ENCODE measurements at regions not wholly inside any gene's neighbourhood (a gene's known extent, or its start where the extent isn't known, plus 50 kb on each side); places are given as distances from the start of the nearest gene placed in this dataset.

DNA sequence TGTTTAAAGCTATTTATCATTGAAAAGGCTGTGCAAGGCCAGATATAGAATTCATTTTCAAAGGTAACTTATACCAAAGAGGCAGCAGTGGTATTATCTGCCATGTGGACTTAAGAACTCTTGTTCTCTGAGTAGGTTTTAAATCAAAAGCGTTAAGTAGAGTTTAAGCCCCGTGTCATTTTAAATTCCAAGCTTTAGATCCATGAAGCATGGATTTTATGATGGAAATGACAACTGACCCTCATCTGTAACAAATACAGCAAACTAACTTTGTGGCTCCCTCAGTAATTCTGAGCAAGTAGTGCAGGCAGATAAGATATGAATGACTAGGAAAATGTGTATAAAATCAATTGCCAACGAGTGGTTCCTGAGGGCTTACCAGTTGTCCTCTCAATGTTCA is 247.0 kb downstream of the WDR11 start:
- H3K4me2 ChIP-seq (ENCODE audit: low read depth, low read length, poor library complexity, severe bottlenecking) = no peak overlapping the region
- no peaks in the 10 kb centered on the region for H3K9me2 ChIP-seq (replicated peaks; ENCODE audit: low read depth, low read length)
- H3K4me1 ChIP-seq (ENCODE audit: insufficient read depth, low read length, poor library complexity, severe bottlenecking) = no peaks in the 10 kb centered on the region
- H3K36me3 ChIP-seq (ENCODE audit: insufficient read depth, low read length) = no peaks in the 10 kb centered on the region
- H4K20me1 ChIP-seq (ENCODE audit: insufficient read depth, low read length, poor library complexity, severe bottlenecking) = no peaks in the 10 kb centered on the region
- no peaks in the 10 kb centered on the region for H3K27me3 ChIP-seq (ENCODE audit: insufficient read depth, low read length, poor library complexity, severe bottlenecking)
- TF ChIP-seq CTCF (conservative IDR thresholded peaks at IDR 0.05; ENCODE audit: low read length) (no peak), EZH2phosphoT487 (IDR thresholded peaks at IDR 0.05; ENCODE audit: borderline replicate concordance) (no peak)
- H3F3A ChIP-seq (ENCODE audit: low read depth) = no peaks in the 10 kb centered on the region
- no peak overlapping the region for H3K9ac ChIP-seq (ENCODE audit: low read depth, low read length, poor library complexity, severe bottlenecking)
- no peak overlapping the region for H3K4me3 ChIP-seq (ENCODE audit: low read length, poor library complexity, severe bottlenecking)
- H2AFZ ChIP-seq (ENCODE audit: low read length) = no peak overlapping the region
- no peaks in the 10 kb centered on the region for H3K9me3 ChIP-seq (ENCODE audit: insufficient read depth, low read depth, low read length)
- no peaks in the 10 kb centered on the region for H3K79me2 ChIP-seq (ENCODE audit: insufficient read depth, low read length)

DNA sequence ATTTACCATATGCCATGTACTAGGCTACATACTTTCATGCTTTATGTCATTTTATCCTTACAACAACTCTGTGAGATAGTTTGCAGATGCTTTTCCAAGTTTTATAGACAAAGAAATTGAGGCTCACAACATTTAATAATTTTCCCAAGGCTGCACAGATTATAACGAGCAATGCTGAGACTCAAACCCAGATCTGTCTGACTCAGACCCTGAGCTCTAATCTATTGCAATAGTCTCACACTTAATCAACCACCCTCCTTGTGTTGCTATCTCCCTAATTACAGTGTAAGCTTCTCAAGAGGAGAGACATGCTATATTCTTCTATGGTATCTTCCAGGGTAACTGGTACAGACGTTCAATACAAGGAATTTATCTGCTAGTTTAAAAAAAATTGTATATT is 247.6 kb downstream of the WDR11 start:
- Histone ChIP-seq H3K27me3 (ENCODE audit: insufficient read depth, low read length, poor library complexity, severe bottlenecking) (no peaks in the 10 kb centered on the region), H3K9ac (ENCODE audit: low read depth, low read length, poor library complexity, severe bottlenecking) (no peak overlapping the region), H2AFZ (ENCODE audit: low read length) (no peak overlapping the region), H3F3A (ENCODE audit: low read depth) (no peaks in the 10 kb centered on the region), H3K4me1 (ENCODE audit: insufficient read depth, low read length, poor library complexity, severe bottlenecking) (no peaks in the 10 kb centered on the region), H3K4me2 (ENCODE audit: low read depth, low read length, poor library complexity, severe bottlenecking) (no peak overlapping the region), H3K9me3 (ENCODE audit: insufficient read depth, low read depth, low read length) (no peaks in the 10 kb centered on the region), H3K9me2 (replicated peaks; ENCODE audit: low read depth, low read length) (no peaks in the 10 kb centered on the region), H4K20me1 (ENCODE audit: insufficient read depth, low read length, poor library complexity, severe bottlenecking) (no peaks in the 10 kb centered on the region), H3K79me2 (ENCODE audit: insufficient read depth, low read length) (no peaks in the 10 kb centered on the region), H3K4me3 (ENCODE audit: low read length, poor library complexity, severe bottlenecking) (no peak overlapping the region), H3K36me3 (ENCODE audit: insufficient read depth, low read length) (no peaks in the 10 kb centered on the region)
- TF ChIP-seq EZH2phosphoT487 (IDR thresholded peaks at IDR 0.05; ENCODE audit: borderline replicate concordance) (no peak), CTCF (conservative IDR thresholded peaks at IDR 0.05; ENCODE audit: low read length) (no peak)

- no peaks in the 10 kb centered on the region for H3K79me2 ChIP-seq (ENCODE audit: insufficient read depth, low read length)
- no peaks in the 10 kb centered on the region for H3K9me2 ChIP-seq (replicated peaks; ENCODE audit: low read depth, low read length)
- no peak for TF ChIP-seq EZH2phosphoT487 (IDR thresholded peaks at IDR 0.05; ENCODE audit: borderline replicate concordance)
- no peaks in the 10 kb centered on the region for H3K4me1 ChIP-seq (ENCODE audit: insufficient read depth, low read length, poor library complexity, severe bottlenecking)
- H3F3A ChIP-seq (ENCODE audit: low read depth) = no peaks in the 10 kb centered on the region
- no peaks in the 10 kb centered on the region for H4K20me1 ChIP-seq (ENCODE audit: insufficient read depth, low read length, poor library complexity, severe bottlenecking)
- H3K4me2 ChIP-seq (ENCODE audit: low read depth, low read length, poor library complexity, severe bottlenecking) = no peak overlapping the region
- no peak overlapping the region for H3K9ac ChIP-seq (ENCODE audit: low read depth, low read length, poor library complexity, severe bottlenecking)
- no peak overlapping the region for H2AFZ ChIP-seq (ENCODE audit: low read length)
- no peaks in the 10 kb centered on the region for H3K9me3 ChIP-seq (ENCODE audit: insufficient read depth, low read depth, low read length)
- no peaks in the 10 kb centered on the region for H3K36me3 ChIP-seq (ENCODE audit: insufficient read depth, low read length)
- H3K27me3 ChIP-seq (ENCODE audit: insufficient read depth, low read length, poor library complexity, severe bottlenecking) = no peaks in the 10 kb centered on the region
- H3K4me3 ChIP-seq (ENCODE audit: low read length, poor library complexity, severe bottlenecking) = no peak overlapping the region
Measured at GRCh38 chr10:121099181-121099580, 248.0 kb downstream of the WDR11 start.

- no peak overlapping the region for H3K4me2 ChIP-seq (ENCODE audit: low read depth, low read length, poor library complexity, severe bottlenecking)
- H3K36me3 ChIP-seq (ENCODE audit: insufficient read depth, low read length) = no peaks in the 10 kb centered on the region
- H3K9me3 ChIP-seq (ENCODE audit: insufficient read depth, low read depth, low read length) = no peaks in the 10 kb centered on the region
- no peaks in the 10 kb centered on the region for H4K20me1 ChIP-seq (ENCODE audit: insufficient read depth, low read length, poor library complexity, severe bottlenecking)
- no peaks in the 10 kb centered on the region for H3K4me1 ChIP-seq (ENCODE audit: insufficient read depth, low read length, poor library complexity, severe bottlenecking)
- no peak overlapping the region for H3K9ac ChIP-seq (ENCODE audit: low read depth, low read length, poor library complexity, severe bottlenecking)
- H3K27me3 ChIP-seq (ENCODE audit: insufficient read depth, low read length, poor library complexity, severe bottlenecking) = no peaks in the 10 kb centered on the region
- no peak overlapping the region for H3K4me3 ChIP-seq (ENCODE audit: low read length, poor library complexity, severe bottlenecking)
- H3F3A ChIP-seq (ENCODE audit: low read depth) = no peaks in the 10 kb centered on the region
- no peak for TF ChIP-seq CTCF (conservative IDR thresholded peaks at IDR 0.05; ENCODE audit: low read length)
- no peaks in the 10 kb centered on the region for H3K79me2 ChIP-seq (ENCODE audit: insufficient read depth, low read length)
- no peak overlapping the region for H2AFZ ChIP-seq (ENCODE audit: low read length)
- no peaks in the 10 kb centered on the region for H3K9me2 ChIP-seq (replicated peaks; ENCODE audit: low read depth, low read length)
Measured at GRCh38 chr10:121099592-121099991, 248.4 kb downstream of the WDR11 start.
